ENCODE measurements at regions not wholly inside any gene's neighbourhood (a gene's known extent, or its start where the extent isn't known, plus 50 kb on each side); places are given as distances from the start of the nearest gene placed in this dataset.

- no peak for DNase-seq
Observed at GRCh38 chr20:7352165-7352564, 584.7 kb downstream of the BMP2 start.

- DNase-seq, result no peak
Observed at GRCh38 chr20:7355051-7355450, 585.2 kb downstream of the HAO1 start.

GRCh38 chr20:7358670-7359069 lies 581.6 kb downstream of the HAO1 start:
- DNase-seq, result no peak

- DNase-seq, result no peak
Observed at GRCh38 chr20:7359739-7360138, 580.5 kb downstream of the HAO1 start.

GRCh38 chr20:7361321-7361720 lies 578.9 kb downstream of the HAO1 start:
- no peak for DNase-seq

- no peak for DNase-seq
Observed at GRCh38 chr20:7361931-7362330, 578.3 kb downstream of the HAO1 start.

- no peak for DNase-seq
Observed at GRCh38 chr20:7362601-7363000, 577.7 kb downstream of the HAO1 start.

GRCh38 chr20:7366189-7366588 lies 574.1 kb downstream of the HAO1 start:
- DNase-seq, result no peak

GRCh38 chr20:7371518-7372163 lies 568.6 kb downstream of the HAO1 start:
- no peak for DNase-seq

GRCh38 chr20:7375905-7376304 lies 564.4 kb downstream of the HAO1 start:
- peak; percentile 26 for DNase-seq

GRCh38 chr20:7378864-7379605 lies 561.2 kb downstream of the HAO1 start:
- no peak for DNase-seq

GRCh38 chr20:7379621-7380220 lies 560.5 kb downstream of the HAO1 start:
- no peak for DNase-seq

GRCh38 chr20:7383216-7383615 lies 557.0 kb downstream of the HAO1 start:
- DNase-seq, result no peak

GRCh38 chr20:7387638-7388193 lies 552.5 kb downstream of the HAO1 start:
- no peak for DNase-seq

- no peak for DNase-seq
Observed at GRCh38 chr20:7389216-7389615, 551.0 kb downstream of the HAO1 start.

- DNase-seq, result peak; percentile 8
Observed at GRCh38 chr20:7392542-7393206, 547.6 kb downstream of the HAO1 start.

- DNase-seq, result no peak
Observed at GRCh38 chr20:7399114-7399513, 541.1 kb downstream of the HAO1 start.

GRCh38 chr20:7399575-7399974 lies 540.7 kb downstream of the HAO1 start:
- no peak for DNase-seq

GRCh38 chr20:7406671-7407070 lies 533.6 kb downstream of the HAO1 start:
- DNase-seq, result no peak

- no peak for DNase-seq
Observed at GRCh38 chr20:7410150-7410549, 530.1 kb downstream of the HAO1 start.

- DNase-seq, result no peak
Observed at GRCh38 chr20:7411075-7411474, 529.2 kb downstream of the HAO1 start.

- no peak for DNase-seq
Observed at GRCh38 chr20:7415427-7415826, 524.8 kb downstream of the HAO1 start.

GRCh38 chr20:7416382-7416781 lies 523.9 kb downstream of the HAO1 start:
- DNase-seq, result no peak
